GM21526 (cell line): ENCODE measurements at regions not wholly inside any gene's neighbourhood (a gene's known extent, or its start where the extent isn't known, plus 50 kb on each side); places are given as distances from the start of the nearest gene placed in this dataset.
A peak's percentile ranks its signal among the peaks of the same experiment; 100 is the strongest.

Experiments
- ATAC-seq: cut with Tn5 transposase; IDR thresholded peaks from one replicate; pipeline ENCODE4 v1.9.1; 2021; ENCODE audit warnings: moderate library complexity; ENCODE audit not compliant: unreplicated experiment, low FRiP score

DNA sequence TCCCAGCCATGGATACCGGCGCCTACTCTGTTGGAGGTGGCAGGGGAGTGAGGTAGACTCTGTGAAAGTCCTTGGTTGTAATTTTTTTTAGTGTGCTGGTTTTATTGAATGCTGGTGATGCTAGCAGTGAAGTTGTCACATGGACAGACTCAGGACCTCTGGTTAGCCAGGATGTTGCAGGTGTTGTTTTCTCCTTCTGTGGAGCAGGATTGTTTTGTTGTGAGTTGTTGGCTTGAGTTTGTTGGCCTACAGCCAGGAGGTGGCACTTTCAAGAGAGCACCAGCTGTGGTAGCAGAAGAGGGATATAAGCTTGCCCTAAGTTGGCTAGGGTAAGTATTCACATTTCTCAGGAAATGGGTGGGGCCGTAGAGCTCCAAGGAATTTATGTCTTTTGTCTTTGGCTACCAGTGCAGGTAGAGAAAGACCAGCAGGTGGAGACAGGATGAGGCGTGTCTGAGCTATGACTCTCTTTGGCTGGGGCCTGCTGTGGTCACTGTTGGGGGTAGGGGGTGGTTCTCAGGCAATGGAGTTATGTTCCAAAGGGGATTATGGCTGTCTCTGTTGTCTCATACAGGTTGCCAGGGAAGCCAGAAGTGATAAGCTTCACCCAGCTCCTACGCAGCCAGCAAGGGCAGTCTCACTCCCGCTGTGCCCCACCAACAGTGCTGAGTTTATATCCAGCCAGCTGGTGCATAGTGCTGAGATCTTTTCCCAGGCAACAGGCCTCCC is 248.7 kb downstream of the TAF11L14 start:
- ATAC-seq: no peak

DNA sequence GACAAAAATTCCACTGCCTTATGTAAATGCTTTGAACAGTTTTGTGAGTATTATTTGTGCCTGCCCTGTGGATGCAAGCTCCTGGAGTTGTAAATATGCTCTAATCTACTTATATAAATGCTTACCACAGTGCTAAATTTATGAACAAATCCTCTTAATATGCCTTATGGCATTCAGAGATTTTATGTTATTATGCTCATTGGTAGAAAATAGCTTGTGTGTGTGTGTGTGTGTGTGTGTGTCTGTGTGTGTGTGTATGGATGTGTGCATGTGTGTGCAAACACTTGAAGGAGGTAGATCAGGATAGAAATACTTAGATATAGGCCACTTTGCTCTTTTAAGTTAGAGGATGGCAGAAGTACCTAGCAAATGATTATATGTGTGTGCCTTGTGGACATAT is 253.9 kb downstream of the TAF11L14 start:
- no peak for ATAC-seq

DNA sequence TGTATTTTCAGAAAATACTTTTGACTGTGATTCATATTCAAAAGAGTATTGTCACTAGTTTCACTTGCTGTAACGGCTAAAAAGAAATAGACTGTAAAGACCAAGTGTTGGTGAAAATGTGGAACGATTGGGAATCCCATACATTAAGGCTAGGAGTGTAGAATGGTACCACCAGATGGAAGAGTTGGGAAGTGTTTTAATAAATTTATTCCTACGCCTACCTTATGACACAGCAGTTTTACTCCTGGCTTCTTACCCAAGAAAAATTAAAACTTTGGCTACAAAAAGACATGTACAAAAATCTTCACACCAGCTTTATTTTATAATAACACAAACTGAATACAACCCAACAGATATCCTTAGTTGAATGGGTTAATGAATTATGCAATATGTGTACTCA is 256.2 kb downstream of the TAF11L14 start:
- no peak for ATAC-seq

DNA sequence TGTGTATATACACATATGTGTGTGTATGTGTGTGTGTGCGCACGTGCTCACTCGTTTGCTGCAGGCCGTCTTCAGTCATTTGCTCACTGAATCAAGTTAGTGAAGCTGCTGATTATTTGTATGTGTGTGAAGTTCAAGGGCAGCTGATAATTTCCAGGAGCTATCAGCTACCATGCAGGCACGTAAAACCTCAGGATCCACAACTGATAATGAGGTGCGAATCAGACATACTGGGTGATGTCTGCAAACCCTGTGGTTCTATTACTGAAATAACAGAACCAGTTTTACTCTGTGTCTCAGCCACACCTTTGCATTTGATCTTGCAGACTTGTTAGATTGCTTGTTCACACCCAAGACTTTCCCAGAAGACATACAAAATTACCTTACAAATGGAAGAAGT is 257.6 kb downstream of the TAF11L14 start:
- no peak for ATAC-seq

DNA sequence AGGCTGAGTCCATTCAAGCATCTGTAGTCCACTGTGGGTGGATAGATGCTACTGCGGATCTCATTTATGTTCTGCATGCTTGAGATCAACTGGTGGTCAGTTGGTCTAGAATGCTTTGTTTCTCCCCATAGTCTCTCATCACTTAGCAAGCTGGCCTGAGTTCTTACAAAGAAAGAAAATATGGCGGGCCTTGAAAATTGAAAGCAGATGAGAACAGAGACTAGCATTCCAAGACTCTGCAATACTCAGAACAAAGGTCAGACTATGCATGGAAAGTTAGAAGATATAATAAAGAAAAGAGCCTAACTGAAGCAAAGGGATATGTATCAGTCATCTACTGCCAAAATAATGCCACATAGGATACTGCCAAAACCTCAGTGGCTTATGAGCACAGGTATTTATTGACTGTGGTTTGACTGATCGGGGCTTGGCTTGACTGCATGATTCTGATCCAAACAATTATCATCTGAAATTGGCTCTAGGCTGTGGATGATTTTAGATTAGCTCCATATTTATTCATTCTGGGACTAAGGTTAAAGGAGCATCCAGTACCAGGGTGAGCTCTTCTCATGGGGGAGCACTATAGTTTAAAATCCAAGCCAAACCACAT is 258.9 kb downstream of the TAF11L14 start:
- no peak for ATAC-seq

DNA sequence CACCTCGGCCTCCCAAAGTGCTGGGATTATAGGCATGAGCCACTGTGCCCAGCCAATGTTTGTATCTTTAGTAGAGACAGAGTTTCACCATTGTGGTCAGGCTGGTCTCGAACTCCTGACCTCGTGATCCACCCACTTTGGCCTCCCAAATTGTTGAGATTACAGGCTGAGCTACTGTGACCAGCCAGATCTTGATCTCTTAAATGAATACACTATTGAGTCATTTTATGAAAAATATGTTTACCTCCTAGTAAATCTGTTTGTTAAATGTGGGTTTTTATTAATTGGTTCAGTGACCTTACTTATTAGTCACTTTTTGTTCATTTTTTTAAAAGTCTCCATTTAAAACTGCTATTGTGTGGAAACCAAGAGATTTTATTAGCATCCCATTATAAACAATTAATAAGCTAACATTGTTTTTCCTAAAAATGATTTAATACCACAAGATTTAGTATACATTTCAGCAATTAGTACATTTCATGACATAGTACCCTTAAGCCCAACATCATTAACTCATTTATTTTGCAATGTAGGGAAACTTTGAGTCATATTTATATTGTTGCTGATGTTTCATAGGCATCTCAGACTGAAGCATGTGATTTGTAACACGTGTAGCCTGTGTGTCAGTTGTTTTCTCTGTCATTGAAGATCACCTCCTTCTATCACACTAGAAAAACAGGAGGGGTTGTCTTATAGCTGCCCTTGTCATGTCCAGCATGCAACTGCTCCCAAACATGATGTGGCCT is 261.2 kb downstream of the TAF11L14 start:
- no peak for ATAC-seq

DNA sequence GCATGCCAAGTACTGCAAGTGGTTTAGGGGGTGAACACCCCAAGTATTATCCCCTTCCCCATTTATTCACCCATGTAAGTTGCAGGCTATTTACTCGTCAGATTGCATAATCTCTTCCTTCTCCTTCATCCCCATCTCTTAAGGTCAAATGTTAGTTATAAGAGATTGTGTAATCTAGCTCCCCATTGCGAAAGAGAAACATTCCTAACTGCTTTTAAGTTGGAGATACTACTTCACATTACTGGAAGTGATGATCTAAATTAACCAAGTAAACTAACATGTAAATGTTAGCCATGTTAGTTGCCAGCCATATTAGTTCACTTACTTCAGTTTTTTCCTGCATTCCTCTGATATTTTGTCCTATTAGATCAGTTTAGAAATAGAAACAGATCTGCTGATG is 262.3 kb downstream of the TAF11L14 start:
- no peak for ATAC-seq

DNA sequence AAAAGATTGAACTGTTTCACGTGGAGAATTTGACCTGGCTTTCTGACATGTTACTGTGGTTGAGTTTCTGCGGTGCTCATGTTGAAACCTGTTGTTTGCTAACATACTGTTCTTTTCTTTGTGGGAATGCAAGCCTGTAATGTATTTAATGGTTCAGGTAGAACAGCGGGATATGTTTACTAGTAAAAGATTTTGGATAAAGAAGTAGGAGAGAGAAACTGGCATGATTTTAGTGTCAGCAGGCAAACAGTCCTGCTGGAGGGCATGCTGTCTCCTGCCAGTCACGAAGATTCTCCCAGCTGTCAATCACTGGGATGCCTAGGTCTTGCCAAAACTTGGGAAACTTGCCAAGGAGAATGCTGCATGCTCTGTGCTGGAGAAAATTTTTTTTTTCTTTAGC is 263.5 kb downstream of the TAF11L14 start:
- no peak for ATAC-seq

DNA sequence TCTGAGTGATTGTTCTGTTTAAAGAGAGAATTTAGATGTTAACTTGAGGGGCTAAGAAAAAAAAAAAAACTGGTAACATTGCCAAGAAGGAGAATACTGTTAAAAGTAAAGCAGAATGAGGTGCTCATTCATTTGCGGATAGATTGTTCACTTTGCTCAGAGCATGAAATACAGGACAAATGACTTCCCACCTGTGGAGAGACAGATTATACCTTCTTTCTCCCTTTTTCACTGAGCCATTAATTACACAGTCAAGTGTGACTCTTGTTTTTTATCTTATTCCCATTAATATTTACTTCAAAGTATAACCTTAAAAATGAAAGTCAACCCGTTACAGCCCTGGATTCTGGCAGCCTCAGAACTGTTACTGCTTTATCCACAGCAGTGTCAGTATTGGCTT is 264.5 kb downstream of the TAF11L14 start:
- ATAC-seq: no peak

DNA sequence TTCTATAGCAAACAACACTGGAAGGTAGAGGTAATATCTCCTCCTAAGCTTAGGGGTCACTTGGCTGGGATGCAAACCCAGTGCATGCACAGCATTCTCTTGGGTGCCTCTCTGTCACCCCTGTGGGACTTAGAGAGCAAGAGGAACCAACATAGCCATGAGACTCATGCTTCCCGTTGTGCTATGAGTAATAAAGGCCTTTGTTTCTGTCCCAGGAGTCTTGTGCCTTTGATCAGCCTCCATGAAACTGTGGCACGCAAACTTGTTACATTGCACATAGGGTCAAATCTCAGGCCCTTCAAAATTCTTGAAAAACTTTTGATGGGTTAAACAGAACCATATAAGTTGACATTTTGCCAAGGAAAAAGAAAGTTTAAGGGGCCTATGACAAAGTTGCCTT is 272.8 kb downstream of the TAF11L14 start:
- peak; percentile 58 for ATAC-seq

DNA sequence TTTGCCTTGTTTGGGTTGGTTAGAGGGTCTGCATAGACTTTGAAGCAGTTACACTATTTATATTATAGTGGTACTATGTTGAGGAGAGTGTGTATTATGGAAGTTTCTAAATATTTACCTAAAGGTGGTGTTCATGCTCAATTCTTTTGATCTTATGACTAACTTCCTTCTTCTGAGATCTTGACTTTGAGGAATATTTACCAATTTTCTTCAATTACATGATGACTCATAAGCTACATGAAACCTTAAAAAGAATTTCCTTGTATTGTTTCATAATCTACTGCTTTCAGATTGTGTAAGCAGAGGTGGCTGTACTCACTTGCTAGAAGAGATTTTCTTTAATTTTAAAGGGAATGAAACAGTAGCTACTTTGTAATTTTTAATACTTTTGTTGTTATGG is 276.1 kb downstream of the TAF11L14 start:
- ATAC-seq: peak; percentile 52

DNA sequence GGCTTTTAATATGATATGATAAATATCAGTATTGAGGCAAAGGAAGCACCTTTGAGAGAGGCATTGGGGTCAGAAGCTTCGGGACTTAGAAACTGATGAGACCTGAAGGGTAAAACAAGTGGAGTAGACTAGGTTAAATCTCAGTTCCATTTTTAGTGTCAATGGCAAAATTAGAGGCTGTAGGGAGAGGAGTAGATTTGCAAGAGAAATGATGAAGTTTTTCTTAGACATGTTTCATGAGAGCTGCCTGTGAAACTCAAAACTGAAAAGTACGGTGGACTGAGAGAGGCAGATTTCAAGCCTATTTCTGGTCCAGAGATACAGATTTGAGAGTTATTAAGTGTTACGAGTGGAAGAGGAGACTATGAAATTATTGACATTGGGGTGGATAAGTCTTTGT is 278.5 kb downstream of the TAF11L14 start:
- ATAC-seq: peak; percentile 70

DNA sequence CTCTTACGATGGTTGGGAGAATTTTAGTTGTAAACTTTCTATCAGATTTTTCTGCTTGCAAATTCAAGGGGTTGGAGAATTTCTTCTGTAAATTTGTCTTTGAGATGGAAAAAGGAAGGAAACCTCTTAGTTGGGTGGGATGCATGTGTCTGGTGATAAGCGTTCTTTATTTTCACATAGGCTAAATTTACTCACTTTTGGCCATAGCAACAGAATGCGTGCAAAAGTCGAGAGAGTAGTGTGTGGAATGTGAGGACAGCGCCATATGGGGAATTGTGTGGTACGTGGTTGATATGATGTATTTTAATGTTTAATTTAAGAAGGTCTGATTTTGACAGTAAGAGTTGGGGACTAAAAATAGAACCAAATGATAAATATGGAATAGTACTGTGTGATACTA is 282.2 kb downstream of the TAF11L14 start:
- ATAC-seq: no peak

DNA sequence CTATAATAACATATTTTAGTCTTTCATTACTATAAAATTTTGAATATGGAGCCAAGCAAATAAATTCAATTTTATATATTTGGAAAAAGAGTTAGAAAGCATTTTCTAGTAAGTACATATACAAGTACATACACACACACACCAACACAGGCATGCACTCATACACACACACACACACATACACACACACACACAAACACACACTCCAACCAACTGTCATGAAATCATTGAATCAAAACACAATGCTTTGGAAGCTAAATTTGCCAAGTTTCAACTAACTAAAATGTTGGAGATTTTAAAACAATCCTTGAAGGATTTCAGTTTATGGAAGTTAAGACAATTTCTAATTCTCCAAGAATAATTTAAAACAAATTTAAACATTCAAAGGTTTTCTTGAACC is 283.2 kb downstream of the TAF11L14 start:
- ATAC-seq: no peak

DNA sequence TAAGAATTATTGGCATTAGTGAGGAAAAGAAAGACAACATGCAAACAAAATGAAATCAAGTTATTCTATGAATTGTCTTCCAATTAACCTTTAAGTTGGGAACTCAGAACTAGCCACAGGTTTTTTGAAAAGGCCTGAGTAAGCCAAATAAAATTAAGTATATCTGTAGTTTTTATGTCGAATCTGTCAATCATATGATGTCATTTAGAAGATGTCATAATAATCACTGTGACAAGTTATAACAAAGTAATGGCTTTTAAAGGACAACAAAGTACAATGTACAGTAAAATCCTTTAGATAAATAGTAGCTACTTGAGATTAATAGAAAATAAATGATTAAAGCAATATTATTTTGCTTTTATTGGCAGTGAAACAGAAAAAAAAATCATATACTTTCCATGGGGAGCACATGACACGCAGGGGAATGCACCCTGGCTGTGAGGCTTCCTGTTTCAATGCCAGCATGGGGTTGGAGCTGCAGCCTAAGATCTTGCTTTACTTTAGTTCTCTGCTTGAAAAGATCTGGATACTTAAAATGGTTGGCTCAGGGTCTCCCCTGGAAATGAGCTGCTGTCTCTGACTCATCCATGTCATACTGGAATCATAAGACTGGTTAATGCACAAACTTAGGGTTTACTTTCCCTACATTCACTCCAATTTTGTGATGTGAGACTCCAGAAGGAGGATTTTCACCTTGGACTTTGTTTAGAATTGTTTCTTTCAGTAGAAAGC is 284.3 kb downstream of the TAF11L14 start:
- no peak for ATAC-seq

DNA sequence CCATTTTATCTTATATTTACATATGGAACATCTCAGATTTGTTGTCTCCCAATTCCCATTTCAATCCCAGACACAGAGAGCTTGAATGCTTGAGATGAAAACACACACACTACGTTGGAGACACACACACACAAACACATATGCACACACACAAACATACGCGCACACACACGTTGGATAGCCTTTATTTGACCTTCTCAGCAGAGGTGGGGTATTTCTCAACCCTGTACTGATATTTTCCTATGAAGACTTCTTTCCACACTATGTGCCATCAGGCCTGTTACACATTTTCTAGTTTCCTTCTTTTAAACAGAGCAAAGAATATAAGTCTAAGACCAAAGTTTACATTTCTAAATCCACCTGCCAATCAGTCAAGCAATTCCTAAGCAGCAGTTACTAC is 291.0 kb downstream of the TAF11L14 start:
- ATAC-seq: no peak

DNA sequence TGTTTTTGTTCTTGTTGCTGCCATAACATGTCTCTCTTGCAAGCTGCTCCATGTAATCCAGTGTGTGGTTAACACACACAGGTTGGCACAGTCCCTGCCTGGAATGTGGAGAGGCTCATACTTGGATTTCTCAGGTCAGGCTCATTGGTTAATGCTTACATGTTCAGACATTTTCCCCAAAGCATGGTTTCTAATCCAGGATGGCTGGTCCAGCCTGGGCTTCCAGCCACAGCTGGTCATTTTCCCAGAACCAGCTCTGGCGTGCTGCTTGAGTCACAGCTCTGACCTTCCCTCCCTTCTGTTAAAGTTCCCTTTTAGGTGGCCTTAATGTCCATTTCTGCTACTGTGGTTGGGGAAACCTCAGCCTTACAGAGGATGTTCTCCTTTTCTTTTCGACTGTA is 294.3 kb downstream of the TAF11L14 start:
- ATAC-seq: no peak

DNA sequence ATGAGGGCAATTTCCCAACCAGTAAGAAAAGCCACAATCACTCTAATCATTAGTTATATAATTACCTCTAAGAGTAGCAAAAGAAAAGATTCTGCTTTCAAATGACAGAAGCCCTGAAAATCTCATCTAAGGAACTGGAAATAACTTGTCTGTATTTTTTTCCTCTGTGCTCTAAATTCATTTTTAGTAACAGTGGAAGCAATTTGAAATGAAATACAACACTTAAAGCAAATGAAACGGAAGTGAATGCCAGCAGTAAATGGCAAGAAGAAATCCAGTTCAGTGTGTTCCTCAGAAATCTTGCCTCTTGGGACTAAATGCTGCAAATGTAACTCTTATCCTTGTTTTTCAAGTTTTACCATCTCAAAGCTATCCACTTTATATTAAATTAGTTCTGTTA is 294.9 kb downstream of the TAF11L14 start:
- ATAC-seq: no peak

DNA sequence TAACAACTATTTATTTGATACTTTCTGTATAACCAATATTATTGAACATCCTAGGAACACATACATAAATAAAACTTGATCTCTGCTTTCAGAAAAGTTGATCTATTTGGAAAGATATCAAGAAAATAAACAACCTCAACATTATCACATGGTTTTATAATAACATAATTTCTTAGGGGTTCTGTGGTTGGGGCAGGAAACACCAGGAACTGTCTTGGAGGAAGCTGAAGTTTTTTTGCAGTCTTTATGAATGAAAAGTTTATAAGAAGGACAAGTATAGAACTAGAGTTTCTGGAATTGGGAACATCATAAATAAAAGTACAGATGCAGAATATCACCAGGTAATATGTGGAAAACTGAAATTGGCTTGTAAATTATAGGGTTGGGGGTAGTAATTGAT is 296.1 kb downstream of the TAF11L14 start:
- no peak for ATAC-seq

DNA sequence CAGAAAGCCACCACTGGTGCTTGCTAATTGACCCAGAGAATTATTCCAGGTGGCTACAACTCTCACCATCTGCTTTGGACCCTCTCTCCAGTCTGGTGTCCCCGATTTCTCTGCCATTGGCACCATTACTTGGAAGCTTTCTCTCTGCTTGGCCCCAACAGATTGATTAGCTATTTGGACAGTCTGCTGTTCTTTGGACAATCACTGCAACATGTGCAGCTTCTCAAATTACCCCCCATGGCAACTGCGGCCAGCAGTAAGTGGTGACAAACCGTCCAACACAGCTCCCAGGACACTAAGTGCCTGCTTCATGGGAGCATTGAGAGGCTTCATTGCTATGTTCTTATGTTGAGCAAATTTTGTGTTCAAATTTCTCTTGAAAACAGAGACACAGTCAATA is 309.8 kb downstream of the TAF11L14 start:
- ATAC-seq: no peak

DNA sequence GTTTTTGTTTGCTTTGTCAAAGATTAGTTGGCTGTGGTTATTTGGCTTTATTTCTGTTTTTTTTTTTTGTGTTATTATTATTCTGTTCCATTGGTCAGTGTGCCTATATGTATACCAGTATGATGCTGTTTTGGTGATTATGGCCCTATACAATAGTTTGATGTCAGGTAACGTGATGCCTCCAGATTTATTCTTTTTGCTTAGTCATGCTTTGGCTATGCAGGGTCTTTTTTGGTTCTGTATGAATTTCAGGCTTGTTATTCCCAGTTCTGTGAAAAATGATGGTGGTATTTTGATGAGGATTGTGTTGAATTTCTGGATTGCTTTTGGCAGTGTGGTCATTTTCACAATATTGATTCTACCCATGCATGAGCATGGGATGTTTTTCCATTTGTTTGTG is 312.8 kb downstream of the TAF11L14 start:
- ATAC-seq: no peak
